CD4-positive, alpha-beta T cell treated with Interleukin-4 for 1 hour (primary cell): ENCODE measurements at regions not wholly inside any gene's neighbourhood (a gene's known extent, or its start where the extent isn't known, plus 50 kb on each side); places are given as distances from the start of the nearest gene placed in this dataset.
"Not testable (repeated sequence)": the region's sequence is repeated elsewhere in the genome, so short reads cannot be mapped to it uniquely, and the experiment has no call there.

Experiments used
- DNase-seq, 2 donors: peaks; one replicate each; pipeline ENCODE4 v3.0.0-alpha.2; 2020 to 2022

DNA sequence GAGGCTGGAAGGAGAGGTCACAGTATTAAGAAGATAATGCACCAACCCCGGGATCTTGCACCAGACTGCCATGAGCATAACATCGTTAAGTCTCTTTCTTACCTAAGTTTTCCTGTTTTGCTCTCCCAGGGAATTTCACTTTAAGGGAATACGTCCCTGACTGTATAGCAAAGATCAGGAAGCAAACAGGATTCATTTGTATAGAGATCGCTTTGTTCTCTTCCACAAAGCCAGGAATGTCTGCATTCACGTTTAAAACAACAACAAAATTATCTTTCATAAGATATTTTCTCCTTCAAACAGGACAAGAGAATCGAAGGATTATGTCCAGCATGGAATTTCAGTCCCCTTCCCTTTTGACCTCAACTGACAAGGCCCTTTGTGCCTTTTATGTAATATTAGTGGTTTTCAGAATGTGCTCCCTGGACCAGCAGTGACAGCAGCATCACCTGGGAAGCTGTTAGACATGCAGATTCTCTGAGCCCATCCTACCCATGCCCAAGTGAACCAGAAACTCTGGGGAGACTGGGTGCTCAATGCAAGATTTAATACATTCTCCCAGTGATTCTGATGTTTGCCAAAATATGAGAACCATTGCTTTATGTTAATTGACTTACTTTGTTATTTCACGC is 286.3 kb downstream of the FGFR2 start:
- DNase-seq, result no peak

GRCh38 chr10:121312587-121312986 is 285.7 kb downstream of the FGFR2 start:
- no peak for DNase-seq

- DNase-seq, result no peak
Measured at GRCh38 chr10:121313119-121313875, 284.9 kb downstream of the FGFR2 start.

DNA sequence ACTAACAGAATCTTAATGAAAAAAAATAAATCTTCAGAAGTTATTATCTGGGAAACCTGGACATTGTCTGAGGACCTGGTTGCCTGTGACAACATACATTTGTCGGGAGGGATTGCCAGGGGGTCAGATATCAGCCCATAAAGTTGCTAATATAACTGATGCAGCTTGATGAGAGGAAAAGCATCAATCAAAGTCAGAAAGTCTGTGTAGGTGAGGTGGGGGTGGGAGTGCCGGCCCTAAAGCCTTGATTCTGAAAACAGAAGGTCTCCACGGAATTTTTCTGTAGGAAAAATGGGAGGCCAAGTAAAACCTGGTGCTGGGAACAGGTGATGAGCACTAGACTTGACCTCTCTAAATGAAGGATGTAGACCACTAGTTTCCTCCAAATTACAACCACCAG is 281.8 kb downstream of the FGFR2 start:
- DNase-seq, result no peak

DNA sequence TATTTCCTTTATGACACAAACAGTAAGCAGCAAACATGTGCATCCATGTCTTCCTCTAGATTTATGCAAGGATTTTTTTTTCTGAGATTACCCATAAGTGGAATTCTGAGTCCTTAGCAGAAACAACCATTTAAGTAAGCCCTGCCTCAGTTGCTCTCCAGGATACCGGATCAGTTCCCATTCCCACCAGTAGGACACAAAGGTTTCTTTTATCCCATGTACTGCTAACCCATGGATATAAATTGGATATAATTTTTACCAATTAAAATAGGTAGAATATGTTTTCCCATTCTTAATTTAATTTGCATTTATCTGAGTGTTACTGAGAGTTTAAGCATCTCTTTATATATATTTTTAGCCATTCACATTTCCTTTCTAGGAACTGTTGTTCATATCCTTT is 280.9 kb downstream of the FGFR2 start:
- no peak for DNase-seq

- no peak for DNase-seq
Measured at GRCh38 chr10:121322046-121322445, 276.2 kb downstream of the FGFR2 start.

GRCh38 chr10:121322776-121323175 is 275.5 kb downstream of the FGFR2 start:
- DNase-seq, result no peak

DNA sequence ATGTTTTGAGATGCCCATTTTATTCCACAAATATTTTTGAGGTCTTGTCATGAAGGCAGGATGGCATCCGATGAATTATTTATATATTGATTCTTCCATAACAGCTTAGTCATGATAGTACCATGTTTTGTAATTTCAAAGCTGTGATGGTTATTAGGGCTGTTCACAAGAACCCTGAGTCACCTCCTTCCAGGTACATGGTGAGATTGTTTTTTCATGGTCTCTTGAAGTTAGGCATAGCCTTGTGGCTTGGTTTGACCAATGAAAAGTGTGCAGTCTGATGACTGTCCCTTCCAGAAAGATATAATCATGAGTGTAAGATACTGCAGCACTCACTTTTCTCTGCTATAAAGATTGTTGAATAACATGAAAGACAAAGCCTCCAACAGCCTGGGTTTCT is 274.8 kb downstream of the FGFR2 start:
- DNase-seq, result no peak

- DNase-seq, result no peak
Measured at GRCh38 chr10:121324678-121325213, 273.5 kb downstream of the FGFR2 start.

GRCh38 chr10:121325490-121326231 is 272.6 kb downstream of the FGFR2 start:
- no peak for DNase-seq

- DNase-seq, result no peak
Measured at GRCh38 chr10:121326905-121327304, 271.3 kb downstream of the FGFR2 start.

DNA sequence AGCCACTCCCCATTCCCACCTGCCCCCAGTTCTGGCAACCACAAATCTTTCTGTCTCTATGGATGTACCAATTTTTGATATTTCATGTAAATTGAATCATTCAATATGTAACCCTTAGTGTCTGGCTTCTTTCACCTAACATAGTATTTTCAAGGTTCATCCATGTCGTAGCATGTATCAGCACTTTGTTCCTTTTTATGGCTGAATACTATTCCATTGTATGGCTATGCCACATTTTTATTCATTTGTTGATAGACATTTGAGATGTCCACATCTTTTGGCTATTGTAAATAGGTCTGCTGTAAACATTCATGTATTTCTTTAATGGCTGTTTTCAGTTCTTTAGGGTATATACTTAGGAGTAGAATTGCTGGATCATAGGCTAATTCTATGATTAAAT is 270.5 kb downstream of the FGFR2 start:
- DNase-seq, result no peak

- DNase-seq, result not testable (repeated sequence)
Measured at GRCh38 chr10:121329631-121330030, 268.6 kb downstream of the FGFR2 start.

GRCh38 chr10:121330563-121330962 is 267.7 kb downstream of the FGFR2 start:
- no peak for DNase-seq

GRCh38 chr10:121332353-121332752 is 265.9 kb downstream of the FGFR2 start:
- no peak for DNase-seq

- no peak for DNase-seq
Measured at GRCh38 chr10:121332829-121333765, 265.1 kb downstream of the FGFR2 start.

DNA sequence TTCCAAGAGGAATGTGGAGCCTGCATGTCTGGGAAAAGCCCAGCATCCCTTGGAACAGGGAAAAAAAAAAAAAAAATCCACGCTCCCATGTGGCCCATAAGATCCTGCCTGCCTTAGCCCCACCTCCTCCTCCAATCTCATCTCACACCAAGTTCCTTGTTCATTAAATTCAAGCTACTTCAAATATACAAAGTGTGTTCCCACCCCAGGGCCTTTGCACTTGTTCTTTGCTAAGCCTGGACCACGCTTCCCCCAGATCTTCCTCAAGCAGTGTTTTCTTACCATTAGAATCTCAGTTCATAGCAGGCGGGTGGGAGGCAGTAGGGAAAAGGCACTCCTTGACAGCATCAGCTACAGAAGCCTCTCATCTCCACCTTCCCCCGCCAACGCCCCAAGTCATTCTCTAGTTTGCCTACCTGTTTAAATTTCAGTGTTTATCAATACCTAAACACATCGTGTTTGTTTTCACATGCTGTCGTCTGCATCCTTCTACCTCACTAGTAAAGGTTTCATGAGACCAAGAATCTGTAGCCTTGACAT is 262.8 kb downstream of the FGFR2 start:
- DNase-seq, result no peak

- no peak for DNase-seq
Measured at GRCh38 chr10:121337427-121337826, 260.8 kb downstream of the FGFR2 start.

DNA sequence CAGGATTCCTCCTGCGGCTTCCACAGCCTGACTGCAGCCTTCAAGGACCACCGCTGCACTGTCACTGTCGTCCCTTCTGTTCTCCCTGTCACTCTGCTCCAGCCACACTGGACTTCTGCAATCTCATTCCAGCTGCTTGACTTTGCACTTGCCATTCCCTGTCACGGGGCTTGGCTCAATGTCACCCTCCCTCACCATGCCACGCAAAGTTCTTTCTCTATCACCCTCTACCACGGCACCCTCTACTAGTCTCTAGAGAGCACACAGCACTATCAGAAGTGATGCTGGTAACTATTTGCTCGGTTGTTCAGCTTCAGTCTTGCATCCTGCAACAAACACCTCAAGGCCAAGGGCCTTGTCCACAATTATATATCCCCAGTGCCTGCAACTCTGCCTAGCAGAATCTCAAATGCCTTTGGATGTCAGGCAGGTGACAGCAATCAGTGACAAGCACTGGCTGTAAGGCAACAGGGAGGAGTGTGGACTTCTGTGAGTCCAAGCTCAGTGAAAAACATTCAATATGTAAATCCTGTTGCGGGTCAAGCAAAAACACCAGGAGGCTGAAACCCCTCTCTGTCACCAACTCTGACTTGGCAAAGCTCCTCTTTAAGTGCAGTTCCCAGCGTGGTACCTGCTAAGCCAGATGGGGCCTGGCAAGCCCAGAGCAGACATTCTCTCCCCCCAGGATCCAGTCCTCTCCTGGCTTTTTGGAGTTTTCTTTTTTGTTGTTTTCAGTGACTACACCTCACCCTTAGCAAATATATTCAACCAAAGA is 259.9 kb downstream of the FGFR2 start:
- no peak for DNase-seq

DNA sequence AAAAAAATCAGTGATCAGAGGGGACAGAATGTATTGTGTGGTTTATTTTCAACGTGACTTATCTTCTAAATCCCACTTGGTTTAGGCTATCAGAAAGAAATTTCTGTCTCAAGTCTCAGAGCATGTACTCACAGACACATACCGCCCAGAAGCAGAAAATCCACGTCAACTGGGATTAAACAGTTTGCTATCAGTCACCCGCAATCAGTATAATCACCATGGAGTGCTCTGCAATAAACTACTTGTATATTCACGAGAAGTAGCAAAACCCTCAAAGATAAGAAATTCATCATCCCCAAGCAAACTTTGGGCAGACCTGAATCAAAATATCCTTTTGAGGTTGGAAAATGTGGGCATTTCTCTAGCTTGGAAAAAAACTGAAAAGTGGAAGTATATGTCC is 259.1 kb downstream of the FGFR2 start:
- no peak for DNase-seq

DNA sequence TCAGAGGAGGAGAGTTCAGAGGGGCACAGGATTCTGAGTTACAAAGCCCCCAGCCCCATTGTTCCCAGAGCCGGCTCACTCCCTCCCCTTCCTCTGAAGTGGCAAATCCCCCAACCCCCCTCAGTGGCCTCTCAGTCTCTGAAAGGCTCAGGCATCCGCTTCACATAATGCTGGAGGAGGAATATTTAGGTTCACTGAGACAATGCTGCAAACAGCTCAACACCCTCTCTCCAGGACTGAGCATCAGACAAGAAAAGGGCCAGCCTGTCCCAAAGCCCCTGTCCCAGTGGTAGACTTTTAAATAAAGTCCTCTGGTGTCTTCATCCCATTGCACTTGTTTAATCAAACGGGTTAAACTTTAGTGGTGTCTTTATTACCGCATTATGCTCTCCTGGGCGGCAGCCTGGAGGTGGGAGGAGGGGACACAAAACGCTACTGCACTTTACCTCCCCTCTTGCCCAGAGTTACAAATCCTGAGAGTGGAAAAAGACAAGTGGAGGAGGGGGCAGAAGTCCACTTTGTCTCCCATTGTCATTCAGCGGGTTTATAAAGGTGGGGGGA is 257.9 kb downstream of the FGFR2 start:
- DNase-seq, result no peak
